Activated CD8-positive, alpha-beta memory T cell treated with anti-CD3 and anti-CD28 coated beads, Interleukin-2, amount 50 U/mL, for 24 hours (primary cell): ENCODE measurements at regions not wholly inside any gene's neighbourhood (a gene's known extent, or its start where the extent isn't known, plus 50 kb on each side); places are given as distances from the start of the nearest gene placed in this dataset.
"Not testable (repeated sequence)": the region's sequence is repeated elsewhere in the genome, so short reads cannot be mapped to it uniquely, and the experiment has no call there.

ENCODE experiments used
- DNase-seq: peaks from one replicate; pipeline ENCODE4 v3.0.0-alpha.2; 2020; ENCODE audit errors: extremely low read depth

GRCh38 chr10:8379906-8380832, 325.7 kb downstream of the GATA3 start:
- DNase-seq: no peak

DNA sequence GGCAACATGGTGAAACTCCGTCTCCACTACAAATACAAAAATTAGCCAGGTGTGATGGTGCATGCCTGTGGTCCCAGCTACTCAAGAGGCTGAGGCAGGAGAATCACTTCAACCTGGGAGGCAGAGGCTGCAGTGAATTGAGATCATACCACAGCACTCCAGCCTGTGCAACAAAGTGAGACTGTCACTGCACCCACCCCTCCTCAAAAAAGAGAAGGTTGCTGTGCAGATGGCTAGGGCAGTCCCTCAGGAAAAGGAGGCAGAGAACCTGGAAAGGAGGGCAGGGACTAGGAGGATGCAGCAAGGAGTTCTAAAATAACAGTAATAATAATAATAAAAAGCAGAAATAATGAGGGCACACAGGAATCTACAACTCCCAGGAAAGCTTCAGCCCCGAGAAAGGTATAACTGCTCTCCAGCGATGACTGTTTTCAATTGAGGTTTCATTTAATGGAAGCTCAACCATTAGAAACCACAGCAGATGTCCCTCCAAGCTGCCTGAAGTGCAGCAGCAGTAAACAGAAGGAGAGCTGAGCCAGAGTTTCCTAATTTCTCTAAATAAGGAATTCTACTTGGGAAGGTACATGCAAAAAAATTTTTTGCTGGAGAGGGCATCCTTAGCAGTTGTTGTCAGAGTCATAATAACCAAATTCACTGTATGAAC, 326.5 kb downstream of the GATA3 start:
- no peak for DNase-seq

DNA sequence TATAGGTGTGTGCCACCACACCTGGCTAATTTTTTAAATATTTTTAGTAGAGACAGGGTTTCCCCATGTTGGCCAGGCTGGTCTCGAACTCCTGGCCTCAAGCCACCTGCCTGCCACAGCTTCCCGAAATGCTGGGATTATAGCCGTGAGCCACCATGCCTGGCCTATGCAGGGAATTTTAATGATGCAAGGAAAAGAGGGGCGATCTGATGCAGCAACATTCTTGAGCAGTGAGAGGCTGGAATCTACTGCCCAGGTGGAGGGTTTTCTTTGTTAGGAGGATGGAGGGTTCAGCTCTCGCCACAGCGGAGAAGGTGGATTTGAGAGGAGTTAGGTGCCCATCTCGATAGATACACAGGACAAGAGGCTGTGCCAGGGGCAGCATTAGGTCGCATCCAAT, 332.3 kb downstream of the GATA3 start:
- DNase-seq: no peak

- DNase-seq: no peak
Observed at GRCh38 chr10:8389630-8390029, 335.1 kb downstream of the GATA3 start.

- no peak for DNase-seq
Observed at GRCh38 chr10:8392216-8392615, 337.7 kb downstream of the GATA3 start.

- no peak for DNase-seq
Observed at GRCh38 chr10:8393531-8393930, 339.0 kb downstream of the GATA3 start.

DNA sequence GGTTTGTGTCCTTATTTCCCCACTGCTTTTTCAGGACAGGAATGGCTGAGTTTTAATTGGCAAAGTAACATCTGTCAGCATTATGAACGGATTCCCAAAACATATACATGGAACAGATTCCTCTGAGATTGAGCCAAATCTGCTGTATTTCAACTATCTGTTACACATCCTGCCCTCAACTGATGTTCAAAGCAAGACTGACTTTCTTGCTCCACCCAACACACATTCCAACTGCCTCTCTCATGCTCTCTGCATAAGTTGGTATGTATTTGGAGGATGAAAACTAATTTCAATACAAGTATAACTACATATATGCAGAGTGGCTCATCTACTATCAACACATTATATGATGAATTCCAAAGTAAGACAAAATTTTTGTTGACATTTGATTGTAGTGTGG, 342.2 kb downstream of the GATA3 start:
- no peak for DNase-seq

DNA sequence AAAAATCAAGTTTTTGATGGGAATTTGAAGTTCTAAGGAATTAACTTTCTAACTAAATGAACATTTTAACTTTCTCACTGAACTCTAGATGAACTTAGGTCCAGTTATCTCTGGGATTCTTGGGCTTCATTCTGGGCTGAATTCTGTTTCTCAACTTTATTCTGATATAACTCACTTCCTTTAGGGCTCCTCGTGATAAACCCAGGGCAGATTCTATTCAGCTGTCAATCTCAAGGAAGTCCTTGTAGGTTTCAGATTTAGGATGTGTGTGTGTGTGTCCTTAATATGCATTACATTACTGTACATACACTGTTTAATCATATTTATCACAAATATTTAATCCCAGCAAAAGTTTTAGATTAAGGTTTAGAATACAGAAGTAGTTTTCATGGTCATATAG, 344.3 kb downstream of the GATA3 start:
- no peak for DNase-seq

GRCh38 chr10:8400151-8400550, 345.7 kb downstream of the GATA3 start:
- DNase-seq: no peak

GRCh38 chr10:8400892-8401291, 346.4 kb downstream of the GATA3 start:
- no peak for DNase-seq

- no peak for DNase-seq
Observed at GRCh38 chr10:8401531-8401930, 347.0 kb downstream of the GATA3 start.

DNA sequence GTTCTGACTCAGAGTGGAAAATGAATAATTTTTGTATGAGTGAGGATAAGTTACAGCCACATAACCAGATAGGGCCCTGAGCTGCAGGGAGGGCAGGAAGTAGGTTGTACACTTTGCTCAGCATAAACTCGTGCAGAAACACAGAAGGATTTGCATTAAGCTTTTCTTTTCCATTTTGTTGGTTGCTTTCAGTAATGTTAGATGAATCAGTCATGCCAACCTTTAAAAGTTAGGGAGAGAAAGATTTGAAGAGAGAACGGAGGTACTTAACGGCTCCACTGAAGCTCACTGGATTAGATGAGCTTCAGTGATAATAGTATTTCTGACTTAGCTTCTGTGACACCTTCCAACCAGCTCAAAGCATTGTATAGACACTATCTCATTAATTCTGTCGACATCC, 348.1 kb downstream of the GATA3 start:
- no peak for DNase-seq

DNA sequence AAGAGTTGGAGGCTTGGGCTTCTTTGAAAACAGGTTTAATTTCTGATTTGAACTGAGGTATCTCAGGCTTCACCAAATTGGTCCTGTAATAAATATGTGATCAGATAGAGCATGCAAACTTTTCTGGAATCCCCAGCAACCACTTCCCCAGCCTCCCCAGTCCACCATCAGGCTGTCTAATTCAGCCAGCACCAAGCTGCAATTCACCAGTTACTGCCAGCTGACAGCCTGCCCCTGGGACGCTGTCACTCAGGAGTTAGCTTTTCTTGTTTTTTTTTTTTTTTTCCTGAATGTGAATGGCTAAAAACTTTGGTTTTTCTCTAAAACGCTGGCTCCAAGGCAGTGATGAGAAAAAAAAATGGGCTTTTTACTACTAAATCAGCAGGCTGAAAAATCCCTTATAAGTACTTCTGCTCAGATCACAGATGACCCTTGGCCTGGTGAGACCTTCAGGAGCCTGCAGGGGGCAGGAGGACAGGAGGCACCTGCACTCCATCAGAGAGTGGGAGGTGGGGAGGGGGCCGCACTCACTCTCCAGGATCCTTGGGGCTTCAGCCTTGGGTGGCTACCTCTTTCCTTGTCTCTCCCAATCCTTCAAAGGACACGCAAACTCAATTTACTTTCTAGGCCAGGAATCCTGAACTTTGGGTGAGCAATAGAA, 349.4 kb downstream of the GATA3 start:
- no peak for DNase-seq

DNA sequence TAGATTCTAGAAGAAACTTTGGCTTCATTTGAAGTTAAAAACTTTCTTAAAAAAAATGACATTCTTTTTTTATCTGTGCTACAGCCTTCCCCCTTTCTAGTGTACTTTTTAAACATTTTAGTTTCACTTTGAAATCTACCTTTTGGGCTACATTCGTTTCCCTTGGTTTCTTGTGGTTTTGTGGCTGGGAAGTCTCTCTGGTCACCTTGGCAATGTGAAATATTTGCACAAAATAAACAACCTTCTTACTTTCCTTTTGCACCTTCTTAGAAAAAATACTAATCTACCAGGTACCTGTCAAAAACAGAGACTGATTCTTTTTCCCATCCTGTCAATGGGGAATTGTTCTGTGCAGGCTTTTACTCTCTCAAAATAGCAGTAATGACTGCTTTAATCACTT, 350.2 kb downstream of the GATA3 start:
- DNase-seq: no peak

DNA sequence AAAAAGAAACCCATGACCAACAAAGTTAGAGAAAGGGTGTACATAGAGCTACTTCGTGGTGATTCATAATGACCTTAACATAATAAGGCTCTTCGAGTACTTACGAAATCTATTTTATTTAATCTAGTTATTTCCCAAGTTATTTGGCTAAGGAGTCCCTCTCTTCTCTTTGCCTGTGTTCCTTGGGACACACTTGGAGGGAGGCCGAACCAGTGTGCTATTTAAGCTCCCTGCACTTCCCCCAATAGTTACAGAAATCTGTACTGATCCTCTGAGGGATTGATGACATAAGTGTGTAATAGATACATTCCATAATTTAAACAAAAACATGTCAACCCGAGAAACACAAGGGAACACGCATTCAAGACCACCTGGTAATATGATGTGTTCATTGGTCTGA, 351.1 kb downstream of the GATA3 start:
- DNase-seq: no peak

DNA sequence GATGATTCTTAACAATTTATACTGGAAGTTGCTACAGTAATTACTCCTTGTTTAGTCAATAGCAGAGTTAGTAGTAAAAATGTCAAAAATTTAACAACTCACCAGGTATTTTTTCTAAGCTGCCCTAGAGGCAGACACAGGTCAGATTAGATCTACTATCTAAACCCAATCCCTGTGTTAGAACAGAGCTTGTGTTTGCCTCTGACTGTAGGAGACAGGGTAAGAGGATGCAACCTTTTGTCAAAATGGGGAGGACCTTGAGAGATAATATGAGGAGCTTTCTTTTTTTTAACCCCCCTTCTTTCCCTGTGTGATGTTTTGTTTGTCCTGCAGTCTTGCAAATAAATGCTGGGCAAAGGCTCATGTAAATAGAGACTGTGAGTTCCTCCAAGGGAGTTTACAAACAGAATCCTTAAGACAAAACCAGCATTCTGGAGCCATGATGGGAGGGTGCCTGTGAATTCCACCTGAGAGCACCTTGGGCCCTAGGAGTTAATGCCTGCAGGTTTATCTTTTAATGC, 353.1 kb downstream of the GATA3 start:
- DNase-seq: no peak

DNA sequence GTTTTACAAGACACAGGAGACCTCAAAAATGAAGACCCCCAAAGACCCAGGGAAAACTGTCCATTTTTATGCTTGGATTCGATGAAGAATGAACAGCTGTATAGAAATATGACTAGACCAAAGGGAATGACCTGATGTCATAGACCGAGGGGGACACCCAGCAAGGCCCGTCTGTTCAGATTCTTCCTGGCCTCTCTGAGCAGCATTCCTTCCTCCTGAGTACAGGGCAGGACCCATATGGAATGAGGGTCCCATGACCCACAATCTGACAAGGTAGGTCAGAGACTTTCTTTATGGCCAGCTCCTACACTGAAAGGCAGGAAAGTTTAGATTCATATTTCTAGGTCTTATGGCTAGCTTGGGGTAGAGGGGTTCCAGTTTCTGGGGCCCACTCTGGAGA, 356.0 kb downstream of the GATA3 start:
- no peak for DNase-seq

DNA sequence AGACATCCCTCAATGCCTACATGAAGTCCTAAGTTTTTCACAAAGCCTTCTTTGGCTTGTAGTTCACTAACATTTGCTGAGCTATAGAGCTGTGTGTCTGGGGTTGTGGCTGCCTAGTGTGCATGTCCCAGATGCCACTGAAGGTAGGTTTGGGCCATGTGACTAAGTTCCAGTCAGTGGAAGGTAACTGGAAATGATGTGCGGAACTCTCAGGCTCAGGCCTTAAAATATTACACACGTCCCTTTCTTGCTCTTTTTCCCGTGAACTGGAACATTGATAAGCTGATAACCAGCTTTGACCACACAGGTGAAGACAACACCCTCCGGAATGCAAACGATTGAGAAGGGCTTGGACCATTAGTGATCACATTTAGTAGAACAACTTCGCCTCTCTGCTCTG, 358.1 kb downstream of the GATA3 start:
- no peak for DNase-seq

DNA sequence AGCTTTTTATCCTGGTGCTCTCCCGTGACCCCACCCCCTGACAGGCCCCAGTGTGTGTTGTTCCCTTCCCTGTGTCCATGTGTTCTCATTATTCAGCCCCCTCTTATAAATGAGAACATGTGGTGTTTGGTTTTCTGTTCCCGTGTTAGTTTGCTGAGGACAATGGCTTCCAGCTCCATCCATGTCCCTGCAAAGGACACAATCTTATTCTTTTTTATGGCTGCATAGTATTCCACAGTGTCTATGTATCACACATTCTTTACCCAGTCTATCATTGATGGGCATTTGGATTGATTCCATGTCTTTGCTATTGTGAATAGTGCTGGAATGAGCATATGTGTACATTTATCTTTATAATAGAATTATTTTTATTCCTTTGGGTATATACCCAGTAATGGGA, 360.5 kb downstream of the GATA3 start:
- DNase-seq: not testable (repeated sequence)

DNA sequence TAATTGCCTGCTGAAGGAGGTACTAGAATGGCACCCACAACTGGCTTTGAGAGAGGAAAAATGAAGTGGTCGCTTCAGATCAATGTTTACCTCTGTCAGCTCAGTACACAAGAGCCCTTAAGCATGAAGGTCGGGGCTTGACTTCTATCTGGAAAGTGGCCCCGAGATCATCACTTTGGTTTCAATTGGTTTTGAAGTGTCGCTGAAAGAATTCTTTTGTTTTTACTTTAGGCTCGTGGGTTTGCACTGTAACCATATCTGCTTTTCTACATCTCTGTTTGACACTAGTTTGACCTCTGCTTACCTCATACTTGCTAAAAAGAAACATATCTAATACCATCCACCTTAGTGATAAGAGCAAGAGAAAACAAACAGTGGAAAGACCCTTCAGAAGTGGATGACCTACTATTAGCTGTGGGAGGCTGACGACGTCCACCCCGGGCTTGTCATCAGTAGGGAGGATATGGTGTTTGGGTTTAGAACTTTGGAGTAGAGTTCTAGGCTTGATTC, 361.8 kb downstream of the GATA3 start:
- DNase-seq: no peak

DNA sequence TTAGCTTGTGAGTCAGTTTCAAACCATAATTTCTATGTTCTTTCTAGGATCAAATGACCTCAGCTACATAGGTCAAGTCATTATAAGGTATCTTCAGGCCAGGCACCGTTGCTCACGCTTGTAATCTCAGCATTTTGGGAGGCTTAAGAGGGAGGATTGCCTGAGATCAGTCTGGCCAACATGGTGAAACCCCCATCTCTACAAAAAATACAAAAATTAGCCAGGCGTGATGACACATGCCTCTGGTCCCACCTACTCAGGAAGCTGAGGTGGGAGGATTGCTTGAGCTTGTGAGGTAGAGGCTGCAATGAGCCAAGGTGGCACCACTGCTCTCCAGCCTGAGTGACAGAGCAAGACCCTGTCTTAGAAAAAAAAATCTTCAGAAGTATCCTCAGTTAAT, 362.3 kb downstream of the GATA3 start:
- no peak for DNase-seq

- DNase-seq: no peak
Observed at GRCh38 chr10:8417631-8418030, 363.1 kb downstream of the GATA3 start.
